GM21367 (cell line): ENCODE measurements at regions not wholly inside any gene's neighbourhood (a gene's known extent, or its start where the extent isn't known, plus 50 kb on each side); places are given as distances from the start of the nearest gene placed in this dataset.

Experiments
- ATAC-seq: cut with Tn5 transposase; IDR thresholded peaks from one replicate; pipeline ENCODE4 v1.9.1; 2021; ENCODE audit not compliant: unreplicated experiment

GRCh38 chr10:21068026-21068656, 171.0 kb upstream of the NEBL start:
- ATAC-seq = no peak

DNA sequence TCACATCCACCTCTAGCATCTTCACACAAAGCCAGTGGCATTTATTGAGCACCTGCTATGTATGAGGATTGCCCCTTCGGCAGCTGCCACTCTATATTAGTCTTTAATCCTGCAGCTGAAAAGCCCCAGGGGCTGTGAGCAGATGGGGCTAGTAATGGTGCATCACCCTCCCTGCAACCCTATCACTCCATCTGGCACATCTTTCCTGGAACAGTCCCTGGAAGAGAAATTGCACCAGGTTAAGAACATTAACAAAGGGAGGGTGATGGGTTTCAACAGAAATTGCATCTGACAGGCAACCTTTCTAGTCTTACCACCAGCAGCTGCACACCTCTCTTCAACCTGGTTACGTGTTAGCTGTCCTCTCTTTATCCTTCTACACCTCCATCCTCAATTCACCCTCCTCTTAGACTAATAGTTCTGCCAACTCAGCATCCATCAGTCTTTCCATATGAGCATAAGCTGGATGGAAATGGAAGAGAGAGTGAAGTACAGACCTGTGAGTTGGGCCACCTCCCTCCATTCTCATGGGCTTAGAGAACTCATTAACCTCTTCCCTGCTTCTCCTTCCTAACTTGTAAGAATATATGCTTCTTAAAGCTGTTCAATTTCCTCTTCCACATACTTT, 168.6 kb upstream of the NEBL start:
- no peak for ATAC-seq

GRCh38 chr10:21061982-21062381, 164.9 kb upstream of the NEBL start:
- ATAC-seq = no peak

DNA sequence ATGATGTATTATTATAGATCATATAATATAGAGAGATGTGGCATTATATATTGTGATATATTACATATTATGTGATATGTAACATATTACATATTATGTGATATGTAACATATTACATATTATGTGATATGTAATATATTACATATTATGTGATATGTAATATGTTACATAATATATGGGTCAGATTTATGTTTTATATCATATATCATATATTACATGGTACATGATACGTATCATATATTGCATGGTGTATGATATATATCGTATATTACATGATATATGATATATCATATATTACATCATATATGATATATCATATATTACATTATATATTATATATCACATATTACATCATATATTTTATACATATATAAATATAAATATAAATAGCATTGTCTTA, 164.1 kb upstream of the NEBL start:
- ATAC-seq = no peak

DNA sequence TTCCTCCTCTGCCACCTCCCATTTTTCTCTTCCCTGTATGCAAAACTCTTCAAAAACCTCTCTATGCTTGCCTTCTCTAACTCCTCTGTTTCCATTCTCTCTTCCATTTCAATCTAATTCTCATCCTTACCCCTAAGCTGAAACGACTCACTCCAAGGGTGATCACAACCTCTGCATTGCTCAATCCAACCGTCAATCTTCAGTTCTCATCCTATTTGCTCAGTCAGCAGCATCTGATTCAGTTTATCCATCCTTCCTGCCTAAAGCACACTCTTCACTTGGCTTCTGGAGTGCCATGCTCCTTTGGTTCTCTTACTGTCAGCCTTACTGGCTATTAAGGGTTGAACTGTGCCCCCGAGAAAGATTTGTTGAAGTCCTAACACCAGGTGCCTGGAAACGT, 163.5 kb upstream of the NEBL start:
- ATAC-seq = no peak

DNA sequence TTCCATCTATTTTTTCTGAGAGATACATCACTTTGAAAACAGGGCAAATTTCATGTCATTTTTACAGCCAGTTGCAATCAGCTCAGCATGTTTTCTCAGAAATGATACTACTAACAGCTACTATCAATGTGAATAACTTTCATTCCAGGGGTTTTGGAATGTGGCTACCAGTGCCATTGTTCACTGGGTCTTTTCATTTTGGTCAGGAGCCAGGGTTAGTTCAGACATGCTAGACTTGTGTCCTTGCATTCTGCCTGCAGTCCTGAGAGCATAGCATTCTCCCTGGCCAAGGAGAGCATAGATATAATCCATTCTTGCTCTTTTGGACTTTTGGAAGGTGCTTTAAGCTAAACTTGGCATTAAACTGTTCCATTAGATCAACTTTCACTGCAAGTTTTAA, 160.9 kb upstream of the NEBL start:
- ATAC-seq = no peak

GRCh38 chr10:21057436-21057835, 160.3 kb upstream of the NEBL start:
- no peak for ATAC-seq

GRCh38 chr10:21056461-21056860, 159.3 kb upstream of the NEBL start:
- no peak for ATAC-seq

DNA sequence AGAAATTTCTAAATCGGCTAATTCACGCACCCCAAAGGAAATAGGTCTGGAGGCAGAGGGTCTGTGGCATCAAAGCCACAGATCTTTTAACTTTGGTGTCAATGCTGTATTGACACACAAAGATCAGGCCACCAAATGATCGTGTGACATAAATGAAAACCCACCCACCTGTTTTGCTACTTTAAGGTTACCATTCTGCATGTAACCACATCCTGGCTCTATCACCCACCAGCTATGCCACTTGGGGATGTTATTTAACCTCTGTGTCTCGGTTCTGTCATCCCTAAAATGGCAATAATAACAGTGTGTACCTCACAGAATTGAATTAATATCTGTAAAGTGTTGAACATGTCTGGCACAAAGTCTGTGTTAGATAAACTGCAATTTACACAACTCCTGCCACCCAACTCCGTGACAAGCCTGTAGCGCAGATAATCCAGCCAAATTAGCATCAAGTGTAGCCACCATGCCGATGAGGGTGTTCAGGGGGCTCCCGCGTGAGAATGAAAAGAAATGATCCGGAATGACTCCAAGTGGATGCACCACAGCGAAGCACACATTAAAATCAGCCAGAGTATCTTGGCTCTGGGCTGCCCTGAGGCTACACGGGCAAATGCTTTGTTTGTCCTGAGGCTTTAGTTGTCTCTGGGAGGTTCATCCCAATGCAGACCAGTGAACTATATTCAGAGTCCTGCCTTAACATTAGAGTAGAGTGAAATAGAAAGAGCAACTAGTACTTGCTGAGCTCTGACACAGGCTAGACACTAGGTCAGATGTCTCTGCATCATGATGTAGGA, 158.4 kb upstream of the NEBL start:
- ATAC-seq = no peak

DNA sequence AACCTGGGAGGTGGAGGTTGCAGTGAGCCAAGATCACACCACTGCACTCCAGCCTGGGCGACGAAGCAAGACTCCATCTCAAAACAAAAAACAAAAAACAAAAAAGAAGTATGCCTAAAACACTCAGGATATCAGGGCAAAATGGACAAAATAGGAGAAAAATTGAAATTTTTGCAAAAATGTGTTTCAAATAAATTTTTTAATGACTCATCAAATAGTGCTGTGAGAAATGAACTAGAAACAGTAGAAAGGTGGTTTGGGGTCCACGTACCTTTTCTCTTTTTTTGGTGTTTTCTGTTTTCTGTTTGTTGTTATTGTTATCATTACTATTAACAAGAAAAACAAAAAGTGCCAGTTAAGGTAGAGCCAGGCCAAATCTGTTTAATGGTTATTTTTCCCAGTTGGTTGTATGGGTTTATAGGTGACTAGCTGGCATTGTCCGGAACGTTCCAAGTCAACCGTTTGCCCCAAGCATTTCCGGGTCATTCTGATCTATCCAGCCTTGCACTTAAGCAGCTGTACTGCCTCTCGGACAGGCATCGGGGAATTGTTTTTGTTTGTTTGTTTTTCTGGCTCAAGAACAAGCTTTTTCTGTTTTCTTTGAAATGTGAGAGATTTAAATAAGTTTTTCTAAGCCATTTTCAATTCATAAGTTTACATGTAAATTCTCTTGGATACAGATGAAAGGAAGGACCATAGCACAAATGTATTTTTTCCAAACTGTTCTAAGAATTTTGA, 157.0 kb upstream of the NEBL start:
- ATAC-seq = no peak

DNA sequence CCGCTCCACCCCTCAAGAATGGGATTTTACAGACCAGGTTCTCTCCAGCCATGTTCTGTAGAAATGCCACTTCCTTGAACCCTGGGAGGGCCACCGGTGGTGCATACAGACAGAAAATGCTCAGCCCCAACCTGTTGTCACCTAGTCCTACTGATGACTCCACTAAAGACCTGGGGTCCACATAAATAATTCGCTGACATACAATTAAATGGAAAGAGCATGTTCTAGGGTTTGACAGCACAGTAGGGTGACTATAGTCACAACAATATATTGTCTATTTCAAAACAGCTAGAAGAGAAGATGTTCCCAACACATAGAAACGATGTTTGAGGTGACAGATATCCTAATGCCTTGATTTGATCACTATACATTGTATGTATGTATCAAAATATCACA, 155.6 kb upstream of the NEBL start:
- no peak for ATAC-seq

GRCh38 chr10:21052072-21052708, 155.1 kb upstream of the NEBL start:
- ATAC-seq = no peak

DNA sequence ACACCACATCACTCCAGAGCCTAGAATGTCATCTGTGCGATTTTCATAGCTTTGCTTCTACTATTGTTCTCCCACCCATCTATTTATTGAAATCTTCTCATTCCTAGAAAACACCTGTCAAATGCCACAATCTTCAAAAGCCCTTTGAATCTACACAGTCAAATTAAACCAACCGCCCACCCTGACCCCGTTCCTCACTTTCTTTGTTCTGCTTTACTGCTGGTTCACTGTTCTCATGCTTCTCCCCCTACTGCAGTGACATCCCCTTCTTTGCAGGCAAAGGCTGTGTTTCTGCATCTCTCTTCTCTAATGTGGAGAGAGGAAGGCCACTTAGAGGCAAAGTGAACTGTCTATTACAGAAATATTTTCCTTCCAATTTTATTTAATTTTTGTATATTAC, 152.4 kb upstream of the NEBL start:
- ATAC-seq = no peak

DNA sequence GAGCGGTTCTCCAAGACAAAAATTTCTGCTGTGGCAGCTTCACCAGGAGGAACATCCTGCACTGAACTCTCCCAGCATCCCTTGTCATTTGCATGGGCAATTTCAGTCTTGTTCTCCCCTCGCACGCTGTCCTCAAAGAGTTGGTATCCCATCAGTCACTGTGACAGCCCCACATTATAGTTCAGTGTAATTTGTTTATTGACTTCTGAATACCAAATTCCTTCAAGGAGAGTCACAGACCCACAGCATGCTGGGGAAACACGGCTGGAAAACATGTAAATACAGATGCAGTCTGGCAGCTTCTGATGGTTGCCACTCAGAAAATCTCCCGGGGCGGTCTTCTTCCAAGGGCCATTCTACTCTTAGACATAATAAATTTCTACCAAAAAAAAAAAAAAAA, 151.0 kb upstream of the NEBL start:
- no peak for ATAC-seq

GRCh38 chr10:21047511-21047910, 150.4 kb upstream of the NEBL start:
- ATAC-seq = no peak

DNA sequence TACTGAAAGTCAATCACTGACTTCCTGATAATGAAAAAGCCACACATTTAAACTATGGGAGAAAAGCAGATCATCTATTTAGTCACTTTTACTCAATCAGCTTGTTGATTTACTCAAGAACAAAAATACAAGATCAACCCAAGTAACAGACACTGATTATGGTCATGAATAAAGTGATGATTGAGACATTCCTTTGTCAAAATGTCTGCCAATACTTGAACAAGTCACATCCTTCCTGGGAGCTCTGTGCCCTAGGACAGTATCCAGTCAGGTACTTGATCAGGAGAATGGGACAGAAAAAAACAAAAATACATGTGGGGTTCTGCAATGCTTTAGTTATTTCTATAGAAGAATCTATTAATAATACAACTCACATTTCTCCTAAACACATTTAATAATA, 150.0 kb upstream of the NEBL start:
- no peak for ATAC-seq

DNA sequence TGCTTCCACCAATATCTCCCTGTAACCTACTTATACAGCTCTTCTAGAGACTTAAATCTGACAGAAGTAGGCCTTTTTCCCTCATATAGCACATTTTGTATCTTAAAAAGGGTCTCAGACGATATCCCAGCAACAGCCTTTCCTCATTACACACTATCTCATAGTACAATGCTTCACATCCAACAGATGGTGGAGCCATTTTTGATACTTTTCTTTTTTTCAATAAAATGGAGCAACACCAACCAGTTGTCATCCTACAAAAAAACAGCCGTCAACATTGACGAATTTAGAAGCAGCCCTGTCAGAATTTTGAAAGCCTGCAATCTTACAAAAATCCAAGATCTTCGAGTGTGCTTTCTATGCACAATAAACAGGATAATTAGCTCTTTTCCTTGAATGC, 145.9 kb upstream of the NEBL start:
- no peak for ATAC-seq

- no peak for ATAC-seq
Observed at GRCh38 chr10:21042536-21042935, 145.4 kb upstream of the NEBL start.

DNA sequence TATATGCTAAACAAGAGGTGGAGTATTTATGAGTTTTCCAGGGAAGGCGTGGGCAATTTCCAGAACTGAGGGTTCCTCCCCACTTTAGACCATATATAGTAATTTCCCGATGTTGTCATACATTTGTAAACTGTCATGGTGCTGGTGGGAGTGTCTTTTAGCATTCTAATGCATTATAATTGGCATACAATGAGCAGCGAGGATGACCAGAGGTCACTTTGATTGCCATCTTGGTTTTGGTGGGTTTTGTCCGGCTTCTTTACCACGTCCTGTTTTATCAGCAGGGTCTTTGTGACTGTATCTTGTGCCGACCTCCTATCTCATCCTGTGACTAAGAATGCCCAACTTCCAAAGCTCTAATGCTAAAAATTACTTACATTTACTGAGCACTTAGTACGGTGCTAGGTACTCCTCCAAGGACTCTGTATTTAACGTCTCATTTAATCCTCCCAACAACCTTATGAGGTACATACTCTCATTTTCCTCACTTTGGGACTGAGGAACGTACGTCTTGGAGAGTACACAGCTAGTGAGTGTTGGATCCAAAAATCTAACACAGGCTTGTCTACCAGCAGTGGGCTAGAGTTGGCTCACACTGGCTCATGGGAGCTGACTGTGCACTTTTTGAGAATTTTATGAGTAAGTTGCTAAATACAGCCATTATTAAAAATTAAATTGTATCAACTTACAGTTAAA, 144.8 kb upstream of the NEBL start:
- ATAC-seq = no peak

DNA sequence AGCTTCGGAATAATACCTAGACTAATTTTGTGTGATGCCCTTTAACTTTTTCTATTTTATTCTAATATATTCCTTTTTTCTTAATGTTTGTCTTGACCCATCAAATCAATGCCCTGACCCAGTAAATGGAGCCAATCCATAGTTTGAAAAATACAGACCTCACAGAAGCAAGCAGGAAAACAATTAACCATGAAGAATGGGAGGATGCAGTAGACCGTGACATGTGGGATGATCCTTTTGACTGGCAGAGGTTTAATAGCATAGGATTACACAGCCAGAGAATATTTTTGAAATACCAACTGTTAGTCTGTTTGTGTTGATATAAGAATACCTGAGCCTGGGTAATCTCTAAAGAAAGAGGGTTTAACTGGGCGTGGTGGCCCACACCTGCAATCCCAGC, 142.6 kb upstream of the NEBL start:
- ATAC-seq = no peak

- ATAC-seq = no peak
Observed at GRCh38 chr10:21036757-21037156, 139.6 kb upstream of the NEBL start.
